ENCODE measurements at regions not wholly inside any gene's neighbourhood (a gene's known extent, or its start where the extent isn't known, plus 50 kb on each side); places are given as distances from the start of the nearest gene placed in this dataset.
"Not testable (repeated sequence)": the region's sequence is repeated elsewhere in the genome, so short reads cannot be mapped to it uniquely, and the experiment has no call there.

DNA sequence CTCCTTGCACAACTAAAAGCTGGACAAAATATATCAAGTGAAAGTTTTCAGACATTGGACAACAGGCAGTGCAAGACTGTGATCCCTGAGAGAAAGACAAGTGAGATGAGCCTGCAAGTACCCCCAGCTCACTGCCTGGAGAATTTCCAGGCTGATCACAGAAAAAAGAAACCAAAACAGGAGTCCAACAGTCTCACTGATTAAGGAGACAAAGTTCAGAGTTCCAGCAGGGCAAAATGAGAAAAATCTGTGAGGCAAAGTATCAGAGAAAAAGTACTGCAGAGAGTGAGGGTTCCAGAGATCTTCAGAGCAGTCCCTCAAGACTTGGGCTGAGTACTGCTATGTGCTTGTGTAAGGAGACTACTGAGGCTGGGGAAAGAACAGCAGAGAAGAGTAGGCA is 56.0 kb upstream of the PRSS3 start:
- no peak for DNase-seq (ENCODE audit: low spot score)

- no peak for DNase-seq (ENCODE audit: low spot score)
Measured at GRCh38 chr9:33740075-33740474, 55.3 kb upstream of the PRSS3 start.

DNA sequence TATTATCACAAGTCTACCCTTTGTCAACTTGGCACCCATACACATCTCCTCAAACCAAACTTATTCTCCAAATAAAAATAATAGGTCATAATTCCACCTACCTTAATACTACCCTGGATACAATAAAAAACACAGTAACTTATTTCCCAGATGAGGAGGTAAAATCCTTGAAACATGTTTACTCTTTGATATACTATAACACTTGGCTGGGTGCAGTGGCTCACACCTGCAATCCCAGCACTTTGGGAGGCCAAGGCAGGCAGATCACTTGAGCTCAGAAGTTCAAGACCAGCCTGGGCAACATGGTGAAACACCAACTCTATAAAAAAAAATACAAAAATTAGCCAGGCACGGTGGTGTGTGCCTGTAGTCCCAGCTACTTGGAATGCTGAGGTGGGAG is 54.4 kb upstream of the PRSS3 start:
- DNase-seq (ENCODE audit: low spot score) = not testable (repeated sequence)

DNA sequence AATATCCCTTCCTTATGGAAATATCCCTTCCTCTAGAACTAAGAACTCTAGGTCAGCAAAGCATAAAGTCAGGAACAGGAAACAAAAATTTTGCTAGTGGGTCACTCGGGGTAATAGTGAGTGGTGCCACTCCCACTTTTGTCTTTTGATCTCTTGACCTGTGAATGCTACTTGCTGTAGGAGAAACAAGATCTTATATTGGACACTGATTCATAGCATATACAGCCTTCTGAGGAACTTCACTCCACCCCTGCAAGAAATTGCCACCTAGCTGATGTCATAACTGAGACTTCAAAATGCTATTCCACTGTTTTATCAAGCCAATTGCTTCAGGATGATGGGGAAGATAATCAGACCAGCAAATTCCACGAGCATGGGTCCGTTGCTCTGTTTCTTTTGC is 53.3 kb upstream of the PRSS3 start:
- no peak for DNase-seq (ENCODE audit: low spot score)

DNA sequence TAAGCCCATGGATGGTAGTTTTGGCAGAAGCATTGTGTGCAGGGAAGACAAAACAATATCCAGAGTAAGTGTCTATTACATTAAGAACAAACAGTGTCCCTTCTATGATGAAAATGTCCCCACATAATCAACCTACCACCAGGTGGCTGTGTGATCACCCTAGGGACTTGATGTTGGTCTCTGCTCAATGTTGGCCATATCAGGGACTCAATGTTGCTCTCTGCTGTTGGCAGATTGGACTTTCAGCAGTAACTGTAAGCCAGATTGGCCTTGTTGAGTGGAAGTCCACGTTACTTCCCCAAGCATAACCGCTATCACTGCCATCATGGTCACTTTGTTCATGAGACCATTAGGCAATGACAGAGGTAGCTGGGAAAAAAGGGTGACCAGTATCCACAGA is 52.8 kb upstream of the PRSS3 start:
- no peak for DNase-seq (ENCODE audit: low spot score)
